Stomach (tissue), 4 donors: ENCODE measurements at regions not wholly inside any gene's neighbourhood (a gene's known extent, or its start where the extent isn't known, plus 50 kb on each side); places are given as distances from the start of the nearest gene placed in this dataset.

Experiments
- POLR2A ChIP-seq, 4 donors: fragments of 450-650 bp; IDR thresholded peaks; one replicate each; pipeline ENCODE4 v1.6.1; 2016; ENCODE audit warnings: antibody characterized with exemption in 4 of 4, control low read depth in 2 of 4, mild to moderate bottlenecking in 1 of 4, moderate library complexity in 1 of 4
- TF ChIP-seq, protein P1 (sequence below), 7 experiments: fragments of 450-650 bp in 4 of 7; fragments of 200-600 bp in 3 of 7; sonication (generic) in 3 of 7; IDR thresholded peaks; one replicate each; pipeline ENCODE4 v1.5.1; 2016 to 2019; ENCODE audit warnings: antibody characterized with exemption in 7 of 7, control low read depth in 2 of 7, mild to moderate bottlenecking in 1 of 7

DNA sequence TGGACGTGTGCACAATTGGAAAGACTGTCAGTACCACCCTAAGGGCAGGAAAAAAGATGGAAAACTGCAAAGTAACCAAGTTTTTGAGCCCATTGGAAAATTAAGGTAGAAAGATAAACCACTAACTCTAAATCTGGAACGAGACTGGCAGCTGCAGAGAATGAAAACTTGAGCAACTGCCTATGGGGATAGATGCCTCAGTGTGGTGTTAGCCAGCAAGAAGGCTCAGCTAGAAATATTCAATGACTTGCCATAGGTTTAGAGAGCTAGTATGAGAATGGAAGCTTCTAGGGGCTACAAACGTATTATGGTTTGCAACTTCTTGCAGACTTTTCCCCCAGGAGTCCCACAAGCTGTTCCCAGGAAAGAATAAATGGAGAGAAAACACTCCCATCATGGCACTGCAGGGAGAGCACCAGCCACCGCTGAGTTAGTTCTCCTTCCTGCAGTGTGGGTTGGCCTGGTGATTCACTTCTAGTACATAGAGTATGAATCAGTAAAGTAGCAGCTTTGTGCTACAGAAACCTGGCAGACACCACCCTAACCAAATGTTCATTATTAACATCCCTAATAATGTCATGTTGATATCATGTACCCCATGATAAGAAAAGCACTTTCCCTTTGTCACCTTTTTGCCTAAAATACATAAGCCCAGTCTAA is 372.4 kb upstream of the VWC2 start:
- no peak for TF ChIP-seq POLR2A (IDR thresholded peaks at IDR 0.05)
- TF ChIP-seq, protein P1, sequence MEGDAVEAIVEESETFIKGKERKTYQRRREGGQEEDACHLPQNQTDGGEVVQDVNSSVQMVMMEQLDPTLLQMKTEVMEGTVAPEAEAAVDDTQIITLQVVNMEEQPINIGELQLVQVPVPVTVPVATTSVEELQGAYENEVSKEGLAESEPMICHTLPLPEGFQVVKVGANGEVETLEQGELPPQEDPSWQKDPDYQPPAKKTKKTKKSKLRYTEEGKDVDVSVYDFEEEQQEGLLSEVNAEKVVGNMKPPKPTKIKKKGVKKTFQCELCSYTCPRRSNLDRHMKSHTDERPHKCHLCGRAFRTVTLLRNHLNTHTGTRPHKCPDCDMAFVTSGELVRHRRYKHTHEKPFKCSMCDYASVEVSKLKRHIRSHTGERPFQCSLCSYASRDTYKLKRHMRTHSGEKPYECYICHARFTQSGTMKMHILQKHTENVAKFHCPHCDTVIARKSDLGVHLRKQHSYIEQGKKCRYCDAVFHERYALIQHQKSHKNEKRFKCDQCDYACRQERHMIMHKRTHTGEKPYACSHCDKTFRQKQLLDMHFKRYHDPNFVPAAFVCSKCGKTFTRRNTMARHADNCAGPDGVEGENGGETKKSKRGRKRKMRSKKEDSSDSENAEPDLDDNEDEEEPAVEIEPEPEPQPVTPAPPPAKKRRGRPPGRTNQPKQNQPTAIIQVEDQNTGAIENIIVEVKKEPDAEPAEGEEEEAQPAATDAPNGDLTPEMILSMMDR (IDR thresholded peaks at IDR 0.05) = no peak
